Immature natural killer cell (primary cell): ENCODE measurements at regions not wholly inside any gene's neighbourhood (a gene's known extent, or its start where the extent isn't known, plus 50 kb on each side); places are given as distances from the start of the nearest gene placed in this dataset.

Experiments used
- DNase-seq, 3 donors: peaks; one replicate each; pipeline ENCODE4 v3.0.0; 2022; ENCODE audit warnings: mixed read lengths in 1 of 3
- H3K27ac Mint-ChIP-seq, 6 donors: one replicate each; pipeline ENCODE4 v1.8.0; 2020; ENCODE audit warnings: mixed read lengths in 6 of 6, mild to moderate bottlenecking in 5 of 6, inconsistent platforms in 4 of 6, moderate library complexity in 3 of 6
- H3K27me3 Mint-ChIP-seq, 3 donors: one replicate each; pipeline ENCODE4 v1.8.0; 2020 to 2021; ENCODE audit warnings: low read depth in 3 of 3, mild to moderate bottlenecking in 3 of 3, mixed read lengths in 3 of 3, moderate library complexity in 3 of 3, inconsistent platforms in 1 of 3
- H3K36me3 Mint-ChIP-seq, 3 donors: one replicate each; pipeline ENCODE4 v1.8.0; 2020; ENCODE audit warnings: mixed read lengths in 3 of 3, inconsistent platforms in 2 of 3, mild to moderate bottlenecking in 2 of 3
- H3K4me1 Mint-ChIP-seq, 2 donors: one replicate each; pipeline ENCODE4 v1.8.0; 2020; ENCODE audit warnings: inconsistent platforms in 2 of 2, mild to moderate bottlenecking in 2 of 2, mixed read lengths in 2 of 2, moderate library complexity in 1 of 2
- H3K4me3 Mint-ChIP-seq, 5 donors: one replicate each; pipeline ENCODE4 v1.8.0; 2020; ENCODE audit warnings: mild to moderate bottlenecking in 5 of 5, mixed read lengths in 5 of 5, inconsistent platforms in 3 of 5, moderate library complexity in 3 of 5
- H3K9me3 Mint-ChIP-seq, 6 donors: one replicate each; pipeline ENCODE4 v1.8.0; 2020; ENCODE audit warnings: mild to moderate bottlenecking in 6 of 6, mixed read lengths in 6 of 6, inconsistent platforms in 4 of 6, moderate library complexity in 3 of 6

DNA sequence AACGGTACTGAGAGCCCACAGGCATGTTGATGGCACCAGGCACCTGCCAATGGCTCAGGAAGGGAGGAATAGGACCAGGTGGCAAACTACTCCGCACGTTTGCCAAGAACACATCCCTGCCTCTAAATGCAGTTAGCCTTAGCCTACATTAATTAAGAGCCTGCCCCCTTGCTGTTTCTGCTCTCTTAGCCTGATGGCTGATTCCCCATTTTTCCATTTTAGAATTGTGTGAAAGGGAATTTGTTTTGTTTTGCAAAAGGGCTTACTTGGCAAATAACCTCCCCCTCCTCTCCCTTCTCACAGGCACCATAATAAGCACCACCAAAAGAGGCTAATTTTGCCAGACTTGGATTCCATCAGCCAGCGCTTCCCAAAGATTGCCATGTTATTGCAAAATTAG is 1203.2 kb downstream of the SORCS3 start:
- no peak overlapping the region for H3K4me3 Mint-ChIP-seq
- peaks cover 0 to 2% (median 0%) of the 10 kb centered on the region in 3 donors for H3K27me3 Mint-ChIP-seq
- H3K4me1 Mint-ChIP-seq, result peaks cover 0 to 3% of the 10 kb centered on the region in 2 donors
- H3K36me3 Mint-ChIP-seq, result no peaks in the 10 kb centered on the region
- no peak overlapping the region for H3K27ac Mint-ChIP-seq
- peaks cover 0 to 16% (median 7%) of the 10 kb centered on the region in 6 donors for H3K9me3 Mint-ChIP-seq
- no peak for DNase-seq

DNA sequence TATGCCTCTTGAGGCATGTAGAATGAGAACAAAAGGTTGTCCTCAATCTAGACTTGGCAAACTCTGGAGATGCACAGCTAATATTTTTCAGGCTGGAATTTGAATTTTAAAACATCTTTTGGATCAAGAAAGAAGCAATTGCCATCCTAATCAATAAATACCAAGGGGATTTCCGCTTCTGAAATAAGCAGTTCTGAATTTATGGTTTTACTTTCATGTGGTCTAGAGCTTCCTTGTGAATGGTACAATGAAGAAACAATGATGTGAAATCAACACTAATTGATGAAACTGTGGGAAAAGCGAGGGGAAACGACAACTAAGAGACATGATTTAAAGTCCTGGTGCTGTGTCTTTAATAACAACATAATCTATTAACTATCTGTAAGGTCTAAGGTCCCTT is 1202.7 kb downstream of the SORCS3 start:
- no peak overlapping the region for H3K27ac Mint-ChIP-seq
- no peaks in the 10 kb centered on the region for H3K36me3 Mint-ChIP-seq
- DNase-seq, result no peak
- H3K4me3 Mint-ChIP-seq, result no peak overlapping the region
- peaks cover 0 to 5% of the 10 kb centered on the region in 2 donors for H3K4me1 Mint-ChIP-seq
- H3K27me3 Mint-ChIP-seq, result peaks cover 0 to under 1% (median 0%) of the 10 kb centered on the region in 3 donors
- H3K9me3 Mint-ChIP-seq, result peaks cover 0 to 16% (median 7%) of the 10 kb centered on the region in 6 donors

GRCh38 chr10:105840288-105840770 is 1199.2 kb downstream of the SORCS3 start:
- Mint-ChIP-seq H3K4me1 (peaks cover 8 to 20% of the 10 kb centered on the region in 2 donors), H3K27me3 (no peaks in the 10 kb centered on the region), H3K36me3 (no peaks in the 10 kb centered on the region), H3K27ac (no peak overlapping the region), H3K4me3 (no peak overlapping the region), H3K9me3 (peaks cover 0 to 4% (median 3%) of the 10 kb centered on the region in 6 donors)
- DNase-seq, result no peak

GRCh38 chr10:105838392-105838791 is 1197.3 kb downstream of the SORCS3 start:
- Mint-ChIP-seq H3K36me3 (no peaks in the 10 kb centered on the region), H3K27me3 (no peaks in the 10 kb centered on the region), H3K4me1 (peaks cover 8 to 20% of the 10 kb centered on the region in 2 donors), H3K4me3 (peak overlapping the region; percentile 50 to 80 (median 57)), H3K27ac (peak overlapping the region in 2 of 6 donors; percentile 10 to 64), H3K9me3 (peaks cover 0 to 6% (median 4%) of the 10 kb centered on the region in 6 donors)
- DNase-seq, result no peak

DNA sequence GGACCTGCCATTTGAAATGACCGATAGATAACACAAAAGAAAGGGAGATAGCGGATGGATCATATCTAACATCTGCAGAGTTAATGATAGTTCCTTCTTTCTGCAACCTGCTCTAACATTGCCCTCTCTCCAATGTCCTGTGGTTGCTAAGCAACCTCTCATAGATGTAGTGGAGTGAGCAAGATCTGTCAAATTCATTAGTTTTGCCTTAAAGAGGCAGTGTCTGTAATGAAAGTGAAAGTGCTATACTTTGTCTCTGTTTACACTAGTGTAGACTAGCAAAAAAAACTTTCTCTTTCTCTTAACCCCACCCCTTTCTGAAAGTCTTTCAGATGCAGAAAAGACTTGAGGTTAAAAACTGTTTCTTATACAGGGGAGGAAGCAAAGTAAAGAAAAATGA is 1196.9 kb downstream of the SORCS3 start:
- no peaks in the 10 kb centered on the region for H3K27me3 Mint-ChIP-seq
- DNase-seq, result peak in 2 of 3 donors; percentile 0 to 11
- H3K4me1 Mint-ChIP-seq, result peaks cover 8 to 20% of the 10 kb centered on the region in 2 donors
- no peaks in the 10 kb centered on the region for H3K36me3 Mint-ChIP-seq
- peak overlapping the region; percentile 50 to 80 (median 57) for H3K4me3 Mint-ChIP-seq
- peaks cover 0 to 6% (median 4%) of the 10 kb centered on the region in 6 donors for H3K9me3 Mint-ChIP-seq
- H3K27ac Mint-ChIP-seq, result peak overlapping the region in 5 of 6 donors; percentile 10 to 64 (median 47)

DNA sequence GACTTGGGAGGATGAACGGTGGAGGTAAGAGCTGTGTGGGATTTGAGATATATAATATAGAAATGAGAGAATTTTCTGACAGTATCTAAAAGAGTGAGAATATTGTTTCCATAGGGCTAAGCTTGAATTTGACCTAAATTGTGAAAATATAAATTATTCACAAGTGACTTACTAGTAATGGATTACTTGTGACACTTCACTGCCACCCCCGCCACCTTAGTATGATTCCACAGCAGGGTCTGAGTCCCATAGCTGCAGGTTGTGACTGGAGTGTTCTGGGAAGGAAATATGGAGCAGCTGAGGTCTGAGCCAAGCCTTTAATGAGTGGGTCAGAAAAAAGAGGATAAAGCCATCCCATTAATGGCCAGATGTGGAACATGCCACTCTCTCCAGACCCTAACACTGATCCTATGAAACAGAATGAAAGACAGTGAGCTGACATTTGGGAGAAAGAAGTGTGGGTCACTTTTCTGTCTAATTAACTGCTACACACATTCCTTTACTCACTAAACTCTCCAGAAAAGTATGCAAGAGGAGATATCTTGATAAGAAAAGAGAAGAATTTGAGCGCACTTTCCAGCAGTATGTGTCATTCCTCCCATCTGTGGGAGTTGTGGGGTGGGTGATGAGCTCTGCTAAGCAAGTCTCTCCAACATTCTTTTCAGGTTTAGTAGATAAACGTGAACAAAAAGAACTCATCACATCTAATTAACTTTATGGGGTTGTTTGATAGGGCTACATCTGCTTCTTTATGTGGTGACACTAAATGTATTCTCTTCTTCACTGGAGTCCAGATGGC is 1193.4 kb downstream of the SORCS3 start:
- no peak overlapping the region for H3K4me3 Mint-ChIP-seq
- DNase-seq, result no peak
- peaks cover 0 to 11% (median 3%) of the 10 kb centered on the region in 6 donors for H3K9me3 Mint-ChIP-seq
- no peaks in the 10 kb centered on the region for H3K36me3 Mint-ChIP-seq
- no peak overlapping the region for H3K27ac Mint-ChIP-seq
- peaks cover 0 to 2% (median 0%) of the 10 kb centered on the region in 3 donors for H3K27me3 Mint-ChIP-seq
- H3K4me1 Mint-ChIP-seq, result peaks cover 8 to 19% of the 10 kb centered on the region in 2 donors

GRCh38 chr10:105827133-105827532 is 1186.0 kb downstream of the SORCS3 start:
- peaks cover 0 to 5% (median 0%) of the 10 kb centered on the region in 3 donors for H3K27me3 Mint-ChIP-seq
- DNase-seq, result no peak
- peaks cover 0 to 15% (median 3%) of the 10 kb centered on the region in 6 donors for H3K9me3 Mint-ChIP-seq
- H3K27ac Mint-ChIP-seq, result no peak overlapping the region
- H3K4me1 Mint-ChIP-seq, result no peaks in the 10 kb centered on the region
- no peaks in the 10 kb centered on the region for H3K36me3 Mint-ChIP-seq
- H3K4me3 Mint-ChIP-seq, result no peak overlapping the region

DNA sequence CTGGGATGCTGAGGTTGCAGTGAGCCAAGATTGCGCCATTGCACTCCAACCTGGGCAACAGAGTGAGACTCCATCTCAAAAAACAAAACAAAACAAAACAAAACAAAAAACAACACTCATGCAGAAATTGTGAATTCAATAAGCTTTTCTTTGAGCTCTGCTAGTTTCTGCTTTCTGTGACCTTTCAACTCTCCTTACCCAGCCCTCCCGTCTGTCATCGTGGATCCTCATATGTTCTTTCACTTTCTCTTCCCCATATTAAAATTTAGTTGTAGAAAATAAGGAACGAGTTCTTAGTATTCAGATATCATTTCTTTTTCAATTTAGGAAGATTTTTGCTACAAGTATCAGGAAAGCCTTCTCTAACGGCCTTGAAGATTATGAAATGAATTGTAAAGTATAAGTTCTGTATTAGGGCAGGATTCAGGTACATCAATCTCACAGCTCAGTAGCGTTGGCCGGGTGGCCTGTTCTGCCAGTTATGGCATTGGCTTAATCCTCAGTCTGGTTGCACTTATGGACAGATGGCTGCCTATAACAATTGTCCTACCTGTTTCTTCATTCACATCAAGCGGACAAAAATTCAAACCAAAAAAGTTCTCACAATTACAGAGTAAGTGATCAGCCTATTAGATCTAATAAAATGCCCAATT is 1167.0 kb downstream of the SORCS3 start:
- no peaks in the 10 kb centered on the region for H3K36me3 Mint-ChIP-seq
- peaks cover 4 to 17% (median 13%) of the 10 kb centered on the region in 6 donors for H3K9me3 Mint-ChIP-seq
- H3K4me1 Mint-ChIP-seq, result no peaks in the 10 kb centered on the region
- no peak overlapping the region for H3K27ac Mint-ChIP-seq
- no peak for DNase-seq
- H3K4me3 Mint-ChIP-seq, result no peak overlapping the region
- H3K27me3 Mint-ChIP-seq, result no peaks in the 10 kb centered on the region

DNA sequence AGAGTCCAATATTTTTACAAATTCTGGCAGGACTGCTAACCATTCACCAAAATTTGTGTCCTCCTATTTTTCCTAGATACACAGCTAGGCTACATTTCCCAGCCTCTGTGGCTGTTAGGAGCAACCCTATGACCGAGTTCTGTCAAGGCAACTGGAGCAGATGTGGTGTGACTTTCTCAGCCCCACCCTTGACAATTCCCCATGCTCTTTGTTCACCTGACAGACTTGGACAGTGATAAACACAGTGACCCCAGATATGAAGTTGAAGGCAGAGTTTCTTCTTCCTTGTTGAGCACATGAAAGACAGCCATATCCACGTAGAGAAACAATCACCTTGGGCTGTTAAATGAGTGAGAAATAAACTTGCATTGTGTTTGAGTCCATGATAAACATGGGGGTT is 1162.1 kb downstream of the SORCS3 start:
- Mint-ChIP-seq H3K9me3 (peaks cover 3 to 9% (median 4%) of the 10 kb centered on the region in 6 donors), H3K4me3 (no peak overlapping the region), H3K27me3 (no peaks in the 10 kb centered on the region), H3K27ac (no peak overlapping the region), H3K36me3 (no peaks in the 10 kb centered on the region), H3K4me1 (no peaks in the 10 kb centered on the region)
- DNase-seq, result no peak

DNA sequence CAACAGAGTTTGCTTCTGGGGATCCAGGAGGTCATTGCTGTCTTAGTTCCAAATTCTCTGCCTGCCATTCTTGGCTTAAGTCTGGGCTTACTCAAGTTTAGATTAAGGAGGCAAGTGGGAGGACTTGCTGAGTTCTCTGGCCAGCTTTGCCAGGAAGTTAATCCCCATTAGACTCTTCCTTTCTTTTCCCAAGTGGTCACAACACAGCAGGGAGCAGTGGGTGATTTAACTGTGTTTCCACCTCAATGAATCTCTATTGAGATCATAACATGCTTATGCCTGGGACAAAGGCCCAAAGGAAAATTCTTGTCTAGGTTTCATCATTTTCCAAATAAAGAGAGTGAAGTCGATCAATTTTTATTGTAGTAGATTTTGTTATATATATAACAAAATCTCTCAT is 1159.6 kb downstream of the SORCS3 start:
- DNase-seq, result no peak
- H3K4me3 Mint-ChIP-seq, result no peak overlapping the region
- H3K27ac Mint-ChIP-seq, result no peak overlapping the region
- peaks cover 0 to 3% (median under 1%) of the 10 kb centered on the region in 6 donors for H3K9me3 Mint-ChIP-seq
- H3K27me3 Mint-ChIP-seq, result no peaks in the 10 kb centered on the region
- no peaks in the 10 kb centered on the region for H3K4me1 Mint-ChIP-seq
- H3K36me3 Mint-ChIP-seq, result no peaks in the 10 kb centered on the region

- Mint-ChIP-seq H3K27me3 (no peaks in the 10 kb centered on the region), H3K4me3 (no peak overlapping the region), H3K27ac (no peak overlapping the region), H3K36me3 (no peaks in the 10 kb centered on the region), H3K9me3 (peaks cover 0 to 2% (median 0%) of the 10 kb centered on the region in 6 donors), H3K4me1 (no peaks in the 10 kb centered on the region)
- DNase-seq, result no peak
Observed at GRCh38 chr10:105798328-105798889, 1157.3 kb downstream of the SORCS3 start.

GRCh38 chr10:105797234-105797890 is 1156.3 kb downstream of the SORCS3 start:
- Mint-ChIP-seq H3K9me3 (peaks cover 0 to 7% (median 0%) of the 10 kb centered on the region in 6 donors), H3K27ac (no peak overlapping the region), H3K4me3 (no peak overlapping the region), H3K27me3 (no peaks in the 10 kb centered on the region), H3K4me1 (no peaks in the 10 kb centered on the region), H3K36me3 (no peaks in the 10 kb centered on the region)
- no peak for DNase-seq

GRCh38 chr10:105793071-105793470 is 1152.0 kb downstream of the SORCS3 start:
- Mint-ChIP-seq H3K27me3 (no peaks in the 10 kb centered on the region), H3K9me3 (peaks cover 0 to 7% (median 0%) of the 10 kb centered on the region in 6 donors), H3K4me3 (no peak overlapping the region), H3K27ac (no peak overlapping the region), H3K4me1 (no peaks in the 10 kb centered on the region), H3K36me3 (no peaks in the 10 kb centered on the region)
- no peak for DNase-seq
